ENCODE measurements at regions not wholly inside any gene's neighbourhood (a gene's known extent, or its start where the extent isn't known, plus 50 kb on each side); places are given as distances from the start of the nearest gene placed in this dataset.
"Not testable (repeated sequence)": the region's sequence is repeated elsewhere in the genome, so short reads cannot be mapped to it uniquely, and the experiment has no call there.

GRCh38 chr13:19061278-19061677, 120.3 kb downstream of the TUBA3C start:
- no peak for DNase-seq

- no peak for DNase-seq
Measured at GRCh38 chr13:19060311-19061002, 121.2 kb downstream of the TUBA3C start.

DNA sequence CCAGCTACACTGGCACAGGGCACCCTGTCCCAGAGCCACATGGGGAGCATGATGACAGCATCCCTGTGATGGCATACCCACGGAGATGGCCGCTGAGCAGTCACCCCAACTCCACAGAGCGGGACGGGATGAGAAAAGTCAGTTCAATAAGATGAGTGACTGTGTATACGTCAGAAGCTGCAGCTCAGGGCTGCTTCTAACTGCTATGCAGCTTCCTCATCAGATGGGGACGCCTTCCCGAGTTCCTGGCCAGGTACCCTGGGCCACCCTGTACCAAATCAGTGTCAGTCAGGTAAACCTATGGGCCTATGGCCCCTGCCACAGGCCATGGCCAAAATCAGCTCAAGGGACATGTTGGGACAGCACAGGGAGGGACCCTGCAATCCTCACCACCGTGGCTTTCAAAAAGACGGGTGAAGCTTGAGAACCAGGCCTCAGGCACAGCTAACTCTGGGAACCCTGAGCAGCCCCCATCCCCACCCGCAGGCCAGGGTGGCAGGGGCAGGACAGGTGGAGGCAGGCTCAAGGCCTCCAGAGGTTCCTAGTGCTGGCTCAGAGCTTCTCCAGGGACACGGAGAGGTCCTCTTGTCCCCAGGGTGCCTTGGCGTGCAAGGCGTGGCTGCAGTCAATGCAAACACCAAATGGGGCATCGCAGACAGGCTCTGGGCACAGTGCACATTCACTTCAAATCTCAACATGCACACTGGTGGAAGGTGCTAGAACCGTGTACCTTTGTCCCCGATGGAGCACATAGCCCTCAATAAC, 122.4 kb downstream of the TUBA3C start:
- DNase-seq, result no peak

- no peak for DNase-seq
Measured at GRCh38 chr13:19058566-19058965, 123.1 kb downstream of the TUBA3C start.

DNA sequence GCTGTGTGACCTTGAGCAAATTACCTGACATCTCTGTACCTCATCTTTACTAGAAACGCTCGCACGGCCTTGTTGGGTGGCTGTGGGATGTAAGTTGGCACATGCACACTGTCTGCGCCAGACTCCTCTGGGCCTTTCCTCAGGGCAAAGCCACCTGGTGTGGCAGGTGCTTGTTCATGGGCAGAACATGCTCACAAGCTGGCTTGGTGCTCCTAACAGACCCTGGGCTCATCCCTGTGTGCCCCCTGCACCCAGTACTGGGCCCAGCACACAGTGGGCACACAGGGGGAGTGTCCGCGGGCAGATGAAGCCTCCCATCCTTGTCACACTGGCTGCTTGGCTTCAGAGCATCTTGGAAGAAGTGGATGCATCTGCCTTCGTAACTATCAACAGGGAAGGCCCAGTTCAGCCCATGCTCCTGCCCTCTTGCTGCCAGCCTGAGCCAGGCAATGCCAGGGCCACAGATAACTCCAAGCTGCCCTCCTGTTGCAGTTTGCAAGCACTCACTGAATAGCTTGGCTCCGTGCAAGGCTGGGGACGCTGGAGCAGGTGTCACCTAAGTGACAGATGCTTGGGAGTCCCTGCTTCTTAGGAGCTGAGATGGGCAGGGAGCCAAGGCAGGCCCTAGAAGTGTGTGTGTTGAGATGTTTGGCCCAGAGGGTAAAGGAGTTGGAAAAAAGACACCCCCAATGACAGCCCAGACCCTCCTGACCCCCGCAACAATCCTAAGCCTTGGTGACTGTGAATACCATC, 123.9 kb downstream of the TUBA3C start:
- DNase-seq, result no peak

- DNase-seq, result no peak
Measured at GRCh38 chr13:19056984-19057490, 124.6 kb downstream of the TUBA3C start.

DNA sequence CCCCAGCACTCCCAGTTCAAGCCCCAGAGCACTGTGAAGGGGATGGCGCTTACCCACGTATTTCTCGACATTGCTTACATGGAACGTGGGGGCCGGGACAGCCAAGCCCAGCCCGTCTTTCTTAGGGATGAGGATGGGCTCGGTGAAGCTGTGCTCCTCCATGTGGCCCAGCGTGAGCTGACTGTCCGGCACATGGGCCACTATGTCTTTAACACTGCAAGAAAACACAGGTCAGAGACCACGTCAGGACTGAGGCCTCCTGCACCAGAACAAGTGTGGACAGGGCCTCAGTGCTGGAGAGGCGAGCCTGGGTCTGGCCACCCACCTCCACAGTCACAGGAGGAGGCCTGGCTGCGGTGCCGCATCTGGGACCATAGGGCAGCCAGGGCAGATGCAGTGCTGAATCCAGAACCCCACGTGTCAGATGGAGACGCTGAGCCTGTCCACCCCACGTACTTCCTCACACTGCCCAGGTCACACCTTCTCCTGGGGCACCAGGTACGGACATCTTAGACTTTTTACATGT, 125.2 kb downstream of the TUBA3C start:
- no peak for DNase-seq

GRCh38 chr13:19055611-19056010, 126.0 kb downstream of the TUBA3C start:
- DNase-seq, result no peak

DNA sequence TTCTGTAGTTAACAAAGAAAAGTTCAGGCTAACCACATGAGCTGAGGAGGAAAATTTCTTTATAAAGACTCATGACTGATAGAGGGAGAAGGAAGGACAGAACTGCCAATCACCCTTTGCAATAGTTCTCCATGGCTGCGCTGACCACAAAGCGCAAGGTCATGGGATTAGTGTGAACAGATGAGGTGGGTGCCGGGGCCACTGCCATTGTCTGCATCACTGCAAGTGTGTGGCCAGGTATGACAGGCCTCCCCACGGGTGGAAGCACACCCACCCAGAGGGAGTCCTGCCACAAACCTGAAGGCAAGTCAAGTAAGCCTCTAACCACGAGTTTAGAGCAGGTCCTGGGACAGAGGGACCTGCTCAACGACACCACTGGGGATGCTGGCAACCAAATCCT, 128.1 kb downstream of the TUBA3C start:
- no peak for DNase-seq

- no peak for DNase-seq
Measured at GRCh38 chr13:19052931-19053330, 128.7 kb downstream of the TUBA3C start.

- DNase-seq, result no peak
Measured at GRCh38 chr13:19052180-19052579, 129.4 kb downstream of the TUBA3C start.

- DNase-seq, result no peak
Measured at GRCh38 chr13:19050901-19051300, 130.7 kb downstream of the TUBA3C start.

- not testable (repeated sequence) for DNase-seq
Measured at GRCh38 chr13:19049624-19050023, 132.0 kb downstream of the TUBA3C start.

- DNase-seq, result no peak
Measured at GRCh38 chr13:19048381-19048780, 133.2 kb downstream of the TUBA3C start.

GRCh38 chr13:19023115-19023514, 158.5 kb downstream of the TUBA3C start:
- DNase-seq, result no peak

DNA sequence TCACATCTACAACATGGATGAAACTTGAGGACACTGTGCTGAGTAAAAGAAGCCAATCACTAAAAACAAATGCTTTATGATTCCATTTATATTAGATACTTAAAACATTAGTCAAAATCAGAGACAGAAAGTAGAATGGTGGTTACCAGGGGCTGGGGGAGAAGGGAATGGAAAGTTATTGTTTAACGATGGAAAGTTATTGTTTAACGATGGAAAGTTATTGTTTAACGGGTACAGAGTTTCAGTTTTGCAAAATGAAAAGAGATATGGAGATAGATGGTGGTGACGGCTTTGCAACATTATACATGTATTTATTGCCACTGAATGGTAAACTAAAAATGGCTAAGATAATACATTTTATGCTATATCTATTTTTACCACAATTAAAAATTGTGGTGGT, 160.6 kb downstream of the TUBA3C start:
- DNase-seq, result no peak

DNA sequence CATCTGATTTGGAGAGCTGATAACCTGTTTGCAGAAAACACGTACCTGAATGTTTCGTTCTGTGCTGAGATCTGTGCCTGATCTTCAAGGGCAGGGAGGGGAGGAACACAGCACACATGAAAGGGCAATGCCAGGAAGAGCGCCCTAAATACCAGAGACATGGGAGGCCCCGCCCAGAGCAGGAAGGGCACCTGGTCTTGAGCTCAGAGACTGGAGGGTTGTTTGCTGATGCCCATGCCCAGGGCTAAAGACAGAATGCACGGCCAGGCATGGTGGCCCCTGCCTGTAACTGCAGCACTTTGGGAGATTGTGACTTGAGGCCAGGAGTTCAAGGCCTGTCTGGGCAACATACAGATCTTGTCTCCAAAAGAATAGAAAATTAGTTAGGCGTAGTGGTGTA, 183.2 kb downstream of the TUBA3C start:
- DNase-seq, result no peak

- DNase-seq, result no peak
Measured at GRCh38 chr13:18996627-18997051, 185.0 kb downstream of the TUBA3C start.

DNA sequence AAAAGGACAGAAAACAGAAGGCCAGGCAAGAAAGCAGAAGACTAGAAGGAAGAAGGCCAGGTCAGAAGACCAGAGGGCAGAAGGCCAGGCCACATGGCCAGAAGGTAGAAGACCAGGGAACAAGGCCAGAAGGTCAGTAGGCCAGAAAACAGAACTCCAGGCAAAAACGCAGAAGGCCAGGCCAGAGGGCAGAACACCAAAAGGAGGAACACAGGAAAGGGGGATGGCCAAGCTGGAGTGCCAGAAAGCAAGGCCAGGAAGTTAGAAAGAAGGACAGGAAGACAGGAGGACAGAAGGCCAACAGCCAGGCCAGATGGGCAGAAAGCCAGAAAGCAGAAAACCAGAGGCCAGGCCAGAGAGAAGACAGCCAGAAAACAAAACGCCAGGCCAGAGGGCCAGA, 185.4 kb downstream of the TUBA3C start:
- DNase-seq, result no peak

DNA sequence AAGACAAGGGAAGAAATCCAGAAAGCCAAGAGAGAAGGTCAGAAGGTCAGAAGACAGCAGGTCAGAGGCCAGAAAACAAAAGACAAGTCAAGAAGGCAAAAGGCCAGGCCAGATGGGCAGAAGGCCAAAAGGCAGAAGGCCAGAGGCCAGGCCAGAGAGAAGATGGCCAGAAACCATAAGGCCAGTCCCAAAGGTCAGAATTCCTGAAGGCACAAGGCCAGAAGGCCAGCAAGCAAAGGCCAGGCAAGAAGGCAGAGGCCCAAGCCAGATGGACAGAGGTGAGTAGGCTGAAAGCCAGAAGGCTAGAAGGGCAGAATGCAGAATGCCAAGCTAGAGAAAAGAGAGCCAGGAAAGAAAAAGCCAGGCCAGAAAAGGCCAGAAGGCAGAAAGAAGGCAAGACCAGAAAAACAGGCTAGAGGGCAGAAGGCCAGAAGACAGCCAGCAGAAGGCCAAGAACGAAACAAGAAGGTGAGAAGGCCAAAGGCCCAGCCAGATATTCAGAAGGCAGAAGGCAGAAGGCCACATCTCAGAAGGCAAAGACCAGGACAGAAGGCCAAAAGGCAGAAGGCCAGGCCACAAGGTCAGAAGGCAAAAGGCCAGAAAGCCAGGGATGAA, 186.3 kb downstream of the TUBA3C start:
- DNase-seq, result no peak

DNA sequence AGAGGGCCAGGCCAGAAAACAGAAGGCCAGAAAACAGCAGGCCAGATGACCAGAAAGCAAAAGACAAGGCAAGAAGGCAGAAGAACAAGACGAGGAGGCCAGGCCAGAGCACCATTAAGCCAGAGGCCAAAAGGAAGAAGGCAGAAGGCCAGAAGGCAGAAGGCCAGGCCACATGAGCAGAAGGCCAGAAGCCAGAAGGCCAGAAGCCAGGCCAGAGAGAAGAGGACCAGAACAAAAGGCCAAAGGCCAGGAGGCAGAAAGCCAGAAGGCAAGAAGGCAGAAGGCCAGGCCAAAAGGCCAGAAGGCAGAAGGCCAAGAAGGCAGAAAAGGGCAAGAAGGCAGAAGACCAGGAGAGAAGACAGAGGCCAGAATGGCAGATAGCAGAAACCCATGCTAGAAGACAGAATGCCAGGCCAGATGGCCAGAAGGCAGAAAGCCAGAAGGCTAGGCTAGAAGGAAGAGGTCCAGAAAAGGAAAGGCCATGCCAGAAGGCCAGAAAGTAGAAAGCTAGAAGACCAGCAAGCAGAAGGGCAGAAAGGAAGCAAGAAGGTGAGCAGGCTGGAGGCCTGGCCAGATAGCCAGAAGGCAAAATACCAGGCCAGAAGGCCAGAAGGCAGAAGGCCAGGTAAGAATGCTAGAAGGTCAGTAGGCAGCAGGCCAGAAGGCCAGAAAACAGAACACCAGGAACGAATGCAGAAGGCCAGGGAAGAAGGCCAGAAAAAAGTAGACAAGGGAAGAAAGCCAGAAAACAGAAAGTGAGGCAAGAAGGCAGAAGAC, 187.6 kb downstream of the TUBA3C start:
- DNase-seq, result no peak

GRCh38 chr13:18992791-18993190, 188.8 kb downstream of the TUBA3C start:
- no peak for DNase-seq

Data from stimulated activated CD4-positive, alpha-beta T cell treated with anti-CD3 and anti-CD28 coated beads, Interleukin-1b, Interleukin-23, amount 100 ng/mL, for 48 hours (primary cell).